Smooth muscle cell (in vitro differentiated cells): ENCODE measurements at regions not wholly inside any gene's neighbourhood (a gene's known extent, or its start where the extent isn't known, plus 50 kb on each side); places are given as distances from the start of the nearest gene placed in this dataset.

Experiments used
- DNase-seq: peaks from one replicate; lab custom pipeline; 2025; ENCODE audit not compliant: unreplicated experiment; lab: John Stamatoyannopoulos, UW
- H2AFZ ChIP-seq: fragments of 200-600 bp; sonication (generic); 2 replicates; pipeline ENCODE4 v1.6.0; 2016; ENCODE audit warnings: antibody characterized with exemption, low read depth, mild to moderate bottlenecking
- H3F3A ChIP-seq: fragments of 200-600 bp; sonication (generic); 2 replicates; pipeline ENCODE4 v1.6.0; 2017; ENCODE audit warnings: antibody characterized with exemption, low read depth
- H3K27ac ChIP-seq: fragments of 200-600 bp; sonication (generic); 2 replicates; pipeline ENCODE4 v1.5.1; 2016; ENCODE audit warnings: low read depth, mild to moderate bottlenecking
- H3K27me3 ChIP-seq: fragments of 200-600 bp; sonication (generic); 2 replicates; pipeline ENCODE4 v1.6.1; 2016; ENCODE audit warnings: low read depth, mild to moderate bottlenecking
- H3K36me3 ChIP-seq: fragments of 200-600 bp; sonication (generic); 2 replicates; pipeline ENCODE4 v1.5.1; 2016; ENCODE audit warnings: low read depth
- H3K4me1 ChIP-seq: fragments of 200-600 bp; sonication (generic); 2 replicates; pipeline ENCODE4 v1.5.1; 2016; ENCODE audit warnings: low read depth
- H3K4me2 ChIP-seq: fragments of 200-600 bp; sonication (generic); 2 replicates; pipeline ENCODE4 v1.6.0; 2016; ENCODE audit warnings: mild to moderate bottlenecking
- H3K4me3 ChIP-seq: fragments of 200-600 bp; sonication (generic); 2 replicates; pipeline ENCODE4 v1.5.1; 2016; ENCODE audit warnings: mild to moderate bottlenecking
- H3K79me2 ChIP-seq: fragments of 200-600 bp; sonication (generic); 2 replicates; pipeline ENCODE4 v1.6.0; 2016; ENCODE audit warnings: low read depth, mild to moderate bottlenecking
- H3K9ac ChIP-seq: fragments of 200-600 bp; sonication (generic); 2 replicates; pipeline ENCODE4 v1.6.0; 2016; ENCODE audit warnings: low read depth
- H3K9me3 ChIP-seq: fragments of 200-600 bp; sonication (generic); replicated peaks from 2 replicates; pipeline ENCODE4 v1.5.1; 2016; ENCODE audit warnings: low read depth
- H4K20me1 ChIP-seq: fragments of 200-600 bp; sonication (generic); 2 replicates; pipeline ENCODE4 v1.6.0; 2016; ENCODE audit warnings: low read depth
- CTCF ChIP-seq: fragments of 200-600 bp; sonication (generic); IDR thresholded peaks from 2 replicates; pipeline ENCODE4 v1.5.1; 2017; ENCODE audit warnings: borderline replicate concordance, mild to moderate bottlenecking, antibody characterized with exemption; ENCODE audit not compliant: insufficient read depth, poor library complexity, severe bottlenecking
- WGBS: methylation state at CpG from one replicate; pipeline ENCODE4 v1.1.7; 2016; ENCODE audit warnings: low lambda C conversion rate; 5-methylcytosine and 5-hydroxymethylcytosine counted together

- Histone ChIP-seq H2AFZ (no peak overlapping the region), H3K79me2 (no peaks in the 10 kb centered on the region), H3K9ac (no peak overlapping the region), H3K36me3 (peaks cover 11% of the 10 kb centered on the region), H4K20me1 (no peaks in the 10 kb centered on the region), H3K4me2 (no peak overlapping the region), H3K27ac (no peak overlapping the region), H3K27me3 (no peaks in the 10 kb centered on the region), H3F3A (no peaks in the 10 kb centered on the region), H3K4me1 (no peaks in the 10 kb centered on the region), H3K9me3 (peaks cover 24% of the 10 kb centered on the region), H3K4me3 (no peak overlapping the region)
- DNase-seq = no peak
- WGBS = 91% methylated on average over 4 of the region's 4 CpGs
- TF ChIP-seq CTCF = no peak
Observed at GRCh38 chr2:217138284-217138683, 278.4 kb upstream of the TNP1 start.

- H3K27ac ChIP-seq = no peak overlapping the region
- H3K4me2 ChIP-seq = no peak overlapping the region
- H4K20me1 ChIP-seq = no peaks in the 10 kb centered on the region
- no peaks in the 10 kb centered on the region for H3K36me3 ChIP-seq
- no peak for TF ChIP-seq CTCF
- H2AFZ ChIP-seq = no peak overlapping the region
- WGBS = 50% methylated on average over 2 of the region's 2 CpGs
- no peak overlapping the region for H3K4me3 ChIP-seq
- no peaks in the 10 kb centered on the region for H3K4me1 ChIP-seq
- no peaks in the 10 kb centered on the region for H3K79me2 ChIP-seq
- no peaks in the 10 kb centered on the region for H3K9me3 ChIP-seq
- no peaks in the 10 kb centered on the region for H3F3A ChIP-seq
- H3K9ac ChIP-seq = no peak overlapping the region
- no peaks in the 10 kb centered on the region for H3K27me3 ChIP-seq
- DNase-seq = no peak
Observed at GRCh38 chr2:217127744-217128143, 267.9 kb upstream of the TNP1 start.

GRCh38 chr2:217125014-217125413 lies 265.1 kb upstream of the TNP1 start:
- no peak overlapping the region for H3K9ac ChIP-seq
- WGBS = 91% methylated on average over 3 of the region's 3 CpGs
- TF ChIP-seq CTCF = no peak

GRCh38 chr2:217124050-217124449 lies 264.2 kb upstream of the TNP1 start:
- Histone ChIP-seq H3K27ac (no peak overlapping the region), H3F3A (no peaks in the 10 kb centered on the region), H3K9ac (no peak overlapping the region), H3K9me3 (no peaks in the 10 kb centered on the region), H3K4me3 (no peak overlapping the region), H3K4me2 (no peak overlapping the region), H3K27me3 (no peaks in the 10 kb centered on the region), H3K36me3 (no peaks in the 10 kb centered on the region), H2AFZ (no peak overlapping the region), H3K4me1 (no peaks in the 10 kb centered on the region), H3K79me2 (no peaks in the 10 kb centered on the region), H4K20me1 (no peaks in the 10 kb centered on the region)
- 99% methylated on average over 2 of the region's 2 CpGs for WGBS
- TF ChIP-seq CTCF = no peak
- no peak for DNase-seq

More at GRCh38 chr2:217125014-217125413, 265.1 kb upstream of the TNP1 start:
- no peak overlapping the region for H3K4me3 ChIP-seq
- no peaks in the 10 kb centered on the region for H3K79me2 ChIP-seq
- no peaks in the 10 kb centered on the region for H3F3A ChIP-seq
- no peaks in the 10 kb centered on the region for H3K9me3 ChIP-seq
- no peaks in the 10 kb centered on the region for H3K27me3 ChIP-seq
- no peaks in the 10 kb centered on the region for H3K4me1 ChIP-seq
- no peaks in the 10 kb centered on the region for H3K36me3 ChIP-seq
- no peaks in the 10 kb centered on the region for H4K20me1 ChIP-seq
- H3K4me2 ChIP-seq = no peak overlapping the region
- H2AFZ ChIP-seq = no peak overlapping the region
- H3K27ac ChIP-seq = no peak overlapping the region
- DNase-seq = no peak
